Astrocyte (in vitro differentiated cells and primary cell): ENCODE measurements at regions not wholly inside any gene's neighbourhood (a gene's known extent, or its start where the extent isn't known, plus 50 kb on each side); places are given as distances from the start of the nearest gene placed in this dataset.

Experiments used
- EZH2 ChIP-seq: IDR thresholded peaks from 2 replicates; pipeline ENCODE4 v1.6.1; 2012; ENCODE audit warnings: mild to moderate bottlenecking, low read length, inconsistent platforms; ENCODE audit not compliant: insufficient read depth
- TF ChIP-seq, protein P1 (sequence below): IDR thresholded peaks from 2 replicates; pipeline ENCODE4 v1.5.1; 2011; ENCODE audit warnings: low read depth, mild to moderate bottlenecking, inconsistent platforms, low read length, moderate library complexity; ENCODE audit not compliant: insufficient read depth

DNA sequence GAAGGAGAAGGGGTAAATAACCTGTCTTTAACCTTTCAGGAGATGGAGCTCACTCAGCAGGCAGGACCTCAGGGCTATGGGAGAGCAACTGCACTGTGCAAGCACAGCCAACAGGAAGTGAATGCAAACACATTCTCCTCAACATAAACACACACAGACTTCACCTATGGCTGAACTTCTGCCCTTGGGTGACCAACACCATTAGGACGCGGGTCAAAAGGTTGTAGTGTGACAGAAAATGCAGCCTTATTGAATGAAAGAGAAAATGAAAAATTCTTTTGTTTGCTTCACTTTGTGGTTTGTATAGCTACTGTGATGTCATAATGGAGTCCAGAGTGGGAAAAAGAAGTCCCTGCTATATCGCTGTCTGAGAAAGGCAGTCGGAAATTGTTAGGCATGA is 323.0 kb downstream of the NDFIP2 start:
- TF ChIP-seq, protein P1, sequence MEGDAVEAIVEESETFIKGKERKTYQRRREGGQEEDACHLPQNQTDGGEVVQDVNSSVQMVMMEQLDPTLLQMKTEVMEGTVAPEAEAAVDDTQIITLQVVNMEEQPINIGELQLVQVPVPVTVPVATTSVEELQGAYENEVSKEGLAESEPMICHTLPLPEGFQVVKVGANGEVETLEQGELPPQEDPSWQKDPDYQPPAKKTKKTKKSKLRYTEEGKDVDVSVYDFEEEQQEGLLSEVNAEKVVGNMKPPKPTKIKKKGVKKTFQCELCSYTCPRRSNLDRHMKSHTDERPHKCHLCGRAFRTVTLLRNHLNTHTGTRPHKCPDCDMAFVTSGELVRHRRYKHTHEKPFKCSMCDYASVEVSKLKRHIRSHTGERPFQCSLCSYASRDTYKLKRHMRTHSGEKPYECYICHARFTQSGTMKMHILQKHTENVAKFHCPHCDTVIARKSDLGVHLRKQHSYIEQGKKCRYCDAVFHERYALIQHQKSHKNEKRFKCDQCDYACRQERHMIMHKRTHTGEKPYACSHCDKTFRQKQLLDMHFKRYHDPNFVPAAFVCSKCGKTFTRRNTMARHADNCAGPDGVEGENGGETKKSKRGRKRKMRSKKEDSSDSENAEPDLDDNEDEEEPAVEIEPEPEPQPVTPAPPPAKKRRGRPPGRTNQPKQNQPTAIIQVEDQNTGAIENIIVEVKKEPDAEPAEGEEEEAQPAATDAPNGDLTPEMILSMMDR: no peak
- TF ChIP-seq EZH2: no peak
